Immature natural killer cell (primary cell): ENCODE measurements at regions not wholly inside any gene's neighbourhood (a gene's known extent, or its start where the extent isn't known, plus 50 kb on each side); places are given as distances from the start of the nearest gene placed in this dataset.

Experiments used
- DNase-seq, 3 donors: peaks; one replicate each; pipeline ENCODE4 v3.0.0; 2022; ENCODE audit warnings: mixed read lengths in 1 of 3
- H3K27ac Mint-ChIP-seq, 6 donors: one replicate each; pipeline ENCODE4 v1.8.0; 2020; ENCODE audit warnings: mixed read lengths in 6 of 6, mild to moderate bottlenecking in 5 of 6, inconsistent platforms in 4 of 6, moderate library complexity in 3 of 6
- H3K27me3 Mint-ChIP-seq, 3 donors: one replicate each; pipeline ENCODE4 v1.8.0; 2020 to 2021; ENCODE audit warnings: low read depth in 3 of 3, mild to moderate bottlenecking in 3 of 3, mixed read lengths in 3 of 3, moderate library complexity in 3 of 3, inconsistent platforms in 1 of 3
- H3K36me3 Mint-ChIP-seq, 3 donors: one replicate each; pipeline ENCODE4 v1.8.0; 2020; ENCODE audit warnings: mixed read lengths in 3 of 3, inconsistent platforms in 2 of 3, mild to moderate bottlenecking in 2 of 3
- H3K4me1 Mint-ChIP-seq, 2 donors: one replicate each; pipeline ENCODE4 v1.8.0; 2020; ENCODE audit warnings: inconsistent platforms in 2 of 2, mild to moderate bottlenecking in 2 of 2, mixed read lengths in 2 of 2, moderate library complexity in 1 of 2
- H3K4me3 Mint-ChIP-seq, 5 donors: one replicate each; pipeline ENCODE4 v1.8.0; 2020; ENCODE audit warnings: mild to moderate bottlenecking in 5 of 5, mixed read lengths in 5 of 5, inconsistent platforms in 3 of 5, moderate library complexity in 3 of 5
- H3K9me3 Mint-ChIP-seq, 6 donors: one replicate each; pipeline ENCODE4 v1.8.0; 2020; ENCODE audit warnings: mild to moderate bottlenecking in 6 of 6, mixed read lengths in 6 of 6, inconsistent platforms in 4 of 6, moderate library complexity in 3 of 6

DNA sequence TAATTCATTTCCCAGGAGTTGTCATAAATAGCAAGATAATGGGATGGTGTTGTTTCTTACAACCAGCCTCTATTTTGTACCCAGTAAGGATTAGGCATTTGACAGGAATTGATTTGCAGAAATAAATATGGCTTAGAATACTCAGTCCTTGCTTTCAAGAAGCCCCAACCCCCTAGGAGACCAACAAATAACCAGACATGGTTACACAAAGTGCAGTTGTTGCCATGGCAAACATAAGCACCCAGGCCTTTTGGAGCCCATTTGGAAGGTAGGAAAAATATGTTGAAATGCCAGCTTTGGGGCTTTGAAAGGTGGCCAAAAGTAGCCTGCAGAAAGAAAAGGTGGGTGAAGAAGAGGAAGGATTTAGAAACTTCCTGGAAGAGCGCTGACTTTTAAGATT, 397.5 kb downstream of the CDC14C start:
- H3K36me3 Mint-ChIP-seq, result no peaks in the 10 kb centered on the region
- H3K4me1 Mint-ChIP-seq, result no peaks in the 10 kb centered on the region
- H3K4me3 Mint-ChIP-seq, result no peak overlapping the region
- peaks cover 2 to 35% (median 7%) of the 10 kb centered on the region in 6 donors for H3K9me3 Mint-ChIP-seq
- H3K27ac Mint-ChIP-seq, result no peak overlapping the region
- no peaks in the 10 kb centered on the region for H3K27me3 Mint-ChIP-seq
- DNase-seq, result no peak

DNA sequence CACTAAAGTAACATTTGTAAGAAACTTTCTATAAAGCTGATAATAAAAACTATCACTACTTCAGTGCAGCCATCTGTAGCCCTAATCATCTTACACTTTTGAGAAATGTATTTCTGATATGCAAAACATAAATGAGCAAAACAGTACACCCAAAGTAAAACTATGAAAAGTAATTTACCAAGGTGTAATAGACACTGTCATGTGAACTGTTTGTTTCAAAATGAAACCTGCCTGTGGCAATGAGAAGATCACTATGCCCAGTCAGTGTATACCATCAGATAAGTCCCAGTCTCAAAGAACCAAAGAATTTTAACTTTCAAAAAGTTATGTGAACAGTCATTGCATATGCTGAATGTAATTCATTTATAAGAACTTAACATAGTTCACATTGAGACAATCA, 398.1 kb downstream of the CDC14C start:
- Mint-ChIP-seq H3K4me3 (no peak overlapping the region), H3K4me1 (no peaks in the 10 kb centered on the region), H3K27ac (no peak overlapping the region), H3K27me3 (peaks cover 0 to 1% (median 0%) of the 10 kb centered on the region in 3 donors), H3K36me3 (no peaks in the 10 kb centered on the region), H3K9me3 (peaks cover 0 to 41% (median 7%) of the 10 kb centered on the region in 6 donors)
- DNase-seq, result no peak

DNA sequence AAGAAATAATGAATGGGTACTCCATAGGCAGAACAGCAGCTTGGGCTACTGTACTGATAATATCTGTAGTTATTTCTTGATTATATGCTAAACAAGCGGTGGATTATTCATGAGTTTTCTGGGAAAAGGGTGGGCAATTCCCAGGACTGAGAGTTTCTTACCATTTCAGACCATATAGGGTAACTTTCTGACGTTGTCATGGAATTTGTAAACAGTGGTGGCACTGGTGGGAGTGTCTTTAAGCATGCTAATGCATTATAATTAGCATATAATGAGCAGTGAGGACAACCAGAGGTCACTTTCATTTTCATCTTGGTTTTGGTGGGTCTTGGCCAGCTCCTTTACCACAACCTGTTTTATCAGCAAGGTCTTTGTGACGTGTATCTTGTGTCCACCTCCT, 399.7 kb downstream of the CDC14C start:
- no peaks in the 10 kb centered on the region for H3K36me3 Mint-ChIP-seq

DNA sequence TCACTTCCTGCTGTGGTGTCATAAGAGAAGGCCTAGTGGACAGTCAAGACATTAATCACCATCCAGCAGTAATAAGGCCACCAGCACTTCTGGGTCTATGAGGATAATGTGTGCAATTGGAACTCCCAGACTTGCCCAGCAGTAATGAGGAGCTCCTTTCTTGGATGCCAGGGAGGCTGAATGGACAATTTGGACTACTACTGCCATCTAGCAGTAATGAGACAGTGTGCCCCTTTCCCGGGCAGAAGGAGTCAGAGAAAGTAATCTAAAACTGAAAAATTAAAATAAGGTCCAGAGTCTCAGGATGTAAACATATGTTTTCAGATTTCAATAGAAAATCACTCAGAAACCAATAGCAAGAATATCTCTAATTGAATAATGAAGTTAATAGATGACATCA, 400.4 kb downstream of the CDC14C start:
- H3K9me3 Mint-ChIP-seq, result peaks cover 5 to 47% (median 10%) of the 10 kb centered on the region in 6 donors
- H3K36me3 Mint-ChIP-seq, result no peaks in the 10 kb centered on the region
- H3K27me3 Mint-ChIP-seq, result peaks cover 0 to 2% (median 0%) of the 10 kb centered on the region in 3 donors

More for the DNA sequence above, 399.7 kb downstream of the CDC14C start:
- no peak for DNase-seq
- Mint-ChIP-seq H3K9me3 (peaks cover 5 to 47% (median 10%) of the 10 kb centered on the region in 6 donors), H3K4me1 (no peaks in the 10 kb centered on the region), H3K27ac (no peak overlapping the region), H3K27me3 (peaks cover 0 to 2% (median 0%) of the 10 kb centered on the region in 3 donors), H3K4me3 (no peak overlapping the region)

DNA sequence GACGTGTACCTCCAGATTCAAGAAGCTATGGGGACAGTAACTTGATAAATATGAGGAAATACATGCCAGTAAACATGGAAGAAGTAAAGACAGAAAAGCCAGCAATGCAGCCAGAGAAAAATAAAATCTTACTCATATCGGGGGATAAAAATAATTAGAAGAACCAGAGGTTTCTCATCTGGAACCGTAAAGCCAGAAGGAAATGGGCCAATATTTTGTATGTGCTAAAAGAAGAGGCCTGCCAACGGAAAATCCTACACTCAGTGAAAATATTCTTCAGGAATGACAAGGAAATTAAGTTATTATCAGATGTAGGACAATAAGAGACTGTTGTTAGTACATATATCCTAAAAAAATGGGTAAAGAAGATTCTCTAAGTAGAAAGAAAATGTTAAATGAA, 401.2 kb downstream of the CDC14C start:
- Mint-ChIP-seq H3K36me3 (no peaks in the 10 kb centered on the region), H3K27me3 (peaks cover 0 to 2% (median 0%) of the 10 kb centered on the region in 3 donors), H3K4me3 (no peak overlapping the region), H3K4me1 (no peaks in the 10 kb centered on the region), H3K27ac (no peak overlapping the region), H3K9me3 (peaks cover 5 to 51% (median 10%) of the 10 kb centered on the region in 6 donors)
- no peak for DNase-seq

More for the DNA sequence above, 400.4 kb downstream of the CDC14C start:
- Mint-ChIP-seq H3K4me3 (no peak overlapping the region), H3K4me1 (no peaks in the 10 kb centered on the region), H3K27ac (no peak overlapping the region)
- DNase-seq, result no peak

DNA sequence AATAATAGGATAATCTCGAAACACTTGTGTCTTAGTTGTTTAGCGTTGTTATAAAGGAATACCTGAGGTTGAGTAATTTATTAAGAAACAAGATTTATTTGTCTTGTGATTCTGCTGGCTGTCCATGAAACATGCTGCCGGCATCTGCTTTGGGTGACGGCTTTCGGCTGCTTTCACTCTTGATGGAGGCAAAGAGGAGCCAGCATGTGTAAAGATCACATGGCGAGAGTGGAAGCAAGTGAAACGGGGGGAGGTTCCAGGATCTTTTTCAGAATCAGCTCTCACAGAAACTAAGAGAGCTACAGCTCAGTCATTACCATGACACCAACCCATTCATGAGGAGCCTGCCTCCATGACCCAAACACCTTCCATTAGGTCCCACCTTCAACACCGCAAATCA, 402.8 kb downstream of the CDC14C start:
- Mint-ChIP-seq H3K9me3 (peaks cover 7 to 52% (median 11%) of the 10 kb centered on the region in 6 donors), H3K27me3 (peaks cover 0 to 2% (median 0%) of the 10 kb centered on the region in 3 donors), H3K4me1 (no peaks in the 10 kb centered on the region), H3K36me3 (no peaks in the 10 kb centered on the region), H3K27ac (no peak overlapping the region), H3K4me3 (no peak overlapping the region)
- DNase-seq, result no peak

DNA sequence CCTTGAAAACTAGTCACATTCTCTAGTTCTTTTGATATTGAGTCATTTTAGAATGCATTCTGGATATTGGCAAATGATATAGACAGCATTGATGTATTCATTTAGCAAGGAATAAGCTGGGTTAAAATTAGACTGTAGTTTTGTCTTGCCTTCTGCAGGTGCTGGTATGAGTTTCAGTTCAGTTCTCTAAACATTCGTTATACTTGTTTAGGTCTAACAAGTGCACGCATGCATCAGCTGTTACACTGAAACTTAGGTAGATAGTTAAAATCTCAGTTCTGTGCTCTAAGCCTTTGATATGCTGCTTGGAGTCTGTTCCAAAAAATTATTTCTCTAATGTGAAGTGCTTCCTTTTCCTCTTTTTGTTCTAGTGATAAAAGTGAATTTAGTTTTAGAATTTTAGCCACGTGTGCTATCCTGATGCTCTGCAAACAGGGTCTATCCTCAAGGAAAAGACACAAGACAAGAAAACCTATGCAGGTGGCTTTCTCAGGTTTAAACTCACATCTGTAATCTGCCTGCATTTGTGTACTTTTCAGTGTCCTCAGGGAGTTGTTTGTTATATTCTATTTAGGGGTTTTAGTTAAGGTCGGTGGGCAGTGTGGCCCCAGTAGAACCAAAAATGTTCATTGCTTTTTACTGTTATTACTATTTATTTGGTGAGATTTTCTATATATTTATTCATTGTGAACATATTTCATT, 409.0 kb downstream of the CDC14C start:
- H3K4me1 Mint-ChIP-seq, result no peaks in the 10 kb centered on the region
- no peaks in the 10 kb centered on the region for H3K27me3 Mint-ChIP-seq
- peaks cover 0 to 16% (median 8%) of the 10 kb centered on the region in 6 donors for H3K9me3 Mint-ChIP-seq
- no peak for DNase-seq
- H3K27ac Mint-ChIP-seq, result no peak overlapping the region
- H3K36me3 Mint-ChIP-seq, result peaks cover 0 to 3% (median 0%) of the 10 kb centered on the region in 3 donors
- H3K4me3 Mint-ChIP-seq, result no peak overlapping the region

DNA sequence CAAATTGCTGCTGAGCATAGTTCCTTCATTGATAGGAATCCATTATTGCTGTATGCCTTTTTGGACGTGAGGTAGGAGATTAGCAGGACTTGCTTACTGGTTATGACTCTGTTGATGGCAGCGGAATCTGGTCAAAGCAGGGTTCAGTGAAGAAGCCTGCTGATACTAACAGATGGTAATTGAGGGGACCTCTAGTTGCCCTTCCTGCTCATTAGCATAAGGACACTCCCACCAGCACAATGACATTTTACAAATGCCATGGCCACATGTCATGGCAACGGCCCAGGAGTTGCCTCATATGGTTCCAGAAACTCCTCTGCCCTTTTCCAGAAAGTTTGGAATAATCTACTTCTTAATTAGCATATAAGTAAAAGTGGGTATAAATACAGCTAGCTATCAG, 417.5 kb downstream of the CDC14C start:
- Mint-ChIP-seq H3K9me3 (peaks cover 0 to 37% (median 7%) of the 10 kb centered on the region in 6 donors), H3K27me3 (peaks cover 0 to 1% (median 0%) of the 10 kb centered on the region in 3 donors), H3K4me1 (no peaks in the 10 kb centered on the region)

DNA sequence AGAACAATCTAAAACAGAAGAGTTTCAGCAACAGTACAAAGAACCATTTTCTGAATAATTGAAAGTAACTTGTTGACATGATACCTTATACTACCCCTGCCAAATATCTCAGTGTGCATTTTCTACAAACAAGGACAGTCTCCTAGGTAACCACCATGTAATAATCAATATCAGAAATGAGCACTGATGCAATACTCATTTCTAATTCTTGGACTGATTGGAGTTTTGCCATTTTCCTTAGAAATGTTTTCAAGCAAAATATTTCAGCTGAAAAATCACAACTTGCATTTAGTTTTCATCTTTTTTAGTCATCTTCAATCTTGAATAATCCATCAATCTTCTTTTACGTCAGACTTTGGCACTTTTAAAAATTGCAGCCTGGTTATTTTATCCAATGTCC, 420.2 kb downstream of the CDC14C start:
- Mint-ChIP-seq H3K27me3 (peaks cover 0 to 1% (median 0%) of the 10 kb centered on the region in 3 donors), H3K4me1 (no peaks in the 10 kb centered on the region), H3K27ac (no peak overlapping the region), H3K36me3 (no peaks in the 10 kb centered on the region), H3K9me3 (peaks cover 0 to 29% (median 8%) of the 10 kb centered on the region in 6 donors), H3K4me3 (no peak overlapping the region)
- no peak for DNase-seq

More for the DNA sequence above, 417.5 kb downstream of the CDC14C start:
- Mint-ChIP-seq H3K36me3 (no peaks in the 10 kb centered on the region), H3K4me3 (no peak overlapping the region), H3K27ac (no peak overlapping the region)
- no peak for DNase-seq

DNA sequence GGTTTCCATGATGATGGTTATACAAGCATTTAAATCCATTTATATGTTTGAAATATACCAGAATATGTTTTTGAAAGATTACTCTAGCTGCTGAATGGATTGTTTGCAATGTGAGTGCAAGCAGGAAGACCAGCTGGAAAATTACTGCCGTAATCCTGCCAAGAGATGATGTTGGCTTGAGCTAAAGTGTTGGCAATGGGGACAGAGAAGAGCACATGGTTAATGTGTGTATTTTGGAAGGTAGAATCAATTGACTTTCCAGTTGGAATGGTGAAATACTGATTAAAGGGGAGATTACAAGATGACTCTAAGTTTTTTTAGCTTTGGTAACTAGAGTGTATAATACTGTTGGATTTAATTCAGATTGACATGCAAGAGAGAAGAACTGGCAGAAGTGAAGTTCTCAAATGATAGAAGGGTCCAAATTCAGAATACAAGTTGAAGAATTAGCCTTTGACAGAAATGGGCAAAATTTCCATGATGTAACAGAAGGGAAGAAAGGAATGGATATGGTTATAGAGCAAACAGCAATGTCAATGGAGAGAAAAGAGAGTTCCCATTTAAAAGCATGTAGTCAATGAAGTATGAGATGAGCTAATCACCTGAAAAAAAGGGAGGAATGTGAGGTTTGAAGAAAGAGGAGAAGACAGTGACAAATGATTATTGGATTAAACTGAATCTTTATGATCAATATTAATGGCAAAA, 422.0 kb downstream of the CDC14C start:
- peaks cover 0 to 31% (median 9%) of the 10 kb centered on the region in 6 donors for H3K9me3 Mint-ChIP-seq
- no peak for DNase-seq
- H3K4me1 Mint-ChIP-seq, result no peaks in the 10 kb centered on the region
- H3K27me3 Mint-ChIP-seq, result peaks cover 0 to 1% (median 0%) of the 10 kb centered on the region in 3 donors
- no peak overlapping the region for H3K4me3 Mint-ChIP-seq
- H3K27ac Mint-ChIP-seq, result no peak overlapping the region
- H3K36me3 Mint-ChIP-seq, result no peaks in the 10 kb centered on the region

DNA sequence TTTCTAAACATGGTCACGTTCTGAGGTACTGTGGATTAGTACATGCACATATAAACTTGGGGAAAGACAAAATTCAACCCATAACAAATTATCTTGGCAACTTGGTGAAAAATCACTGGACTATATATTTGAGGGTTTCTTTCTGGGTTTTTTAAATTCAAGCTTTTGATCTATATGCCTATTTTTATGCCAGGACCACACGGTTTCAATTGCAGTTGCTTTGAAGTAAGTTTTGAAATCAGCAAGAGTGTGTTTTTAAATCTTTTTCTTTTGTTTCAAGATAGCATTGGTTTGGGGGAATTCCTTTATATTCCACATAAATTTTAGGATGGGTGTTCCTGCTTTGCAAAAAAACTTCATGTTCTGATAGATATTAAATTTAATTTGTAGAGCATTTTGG, 406.4 kb upstream of the VWC2 start:
- no peak overlapping the region for H3K4me3 Mint-ChIP-seq
- no peak for DNase-seq
- H3K4me1 Mint-ChIP-seq, result no peaks in the 10 kb centered on the region
- no peaks in the 10 kb centered on the region for H3K27me3 Mint-ChIP-seq
- H3K36me3 Mint-ChIP-seq, result no peaks in the 10 kb centered on the region
- H3K9me3 Mint-ChIP-seq, result peaks cover 6 to 51% (median 18%) of the 10 kb centered on the region in 6 donors
- H3K27ac Mint-ChIP-seq, result no peak overlapping the region

DNA sequence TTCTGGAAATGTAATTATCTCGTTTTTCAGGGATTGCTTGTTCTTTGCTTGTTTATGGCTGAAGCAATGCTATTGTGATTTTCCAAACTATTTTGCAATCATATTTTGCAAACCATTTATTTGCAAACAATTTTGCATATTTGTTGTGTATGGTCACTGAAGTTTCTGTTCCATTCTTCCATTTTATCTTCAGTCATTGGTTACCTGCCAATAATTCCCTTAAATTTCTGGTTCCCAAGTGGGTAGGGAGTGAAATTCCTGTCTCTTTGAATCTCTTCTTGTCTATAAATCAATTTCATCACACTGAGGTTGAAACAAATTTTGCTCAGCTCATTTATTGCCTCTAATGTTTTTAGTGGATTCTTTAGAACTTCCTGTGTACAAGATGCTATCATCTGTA, 401.7 kb upstream of the VWC2 start:
- DNase-seq, result no peak
- no peak overlapping the region for H3K4me3 Mint-ChIP-seq
- no peak overlapping the region for H3K27ac Mint-ChIP-seq

DNA sequence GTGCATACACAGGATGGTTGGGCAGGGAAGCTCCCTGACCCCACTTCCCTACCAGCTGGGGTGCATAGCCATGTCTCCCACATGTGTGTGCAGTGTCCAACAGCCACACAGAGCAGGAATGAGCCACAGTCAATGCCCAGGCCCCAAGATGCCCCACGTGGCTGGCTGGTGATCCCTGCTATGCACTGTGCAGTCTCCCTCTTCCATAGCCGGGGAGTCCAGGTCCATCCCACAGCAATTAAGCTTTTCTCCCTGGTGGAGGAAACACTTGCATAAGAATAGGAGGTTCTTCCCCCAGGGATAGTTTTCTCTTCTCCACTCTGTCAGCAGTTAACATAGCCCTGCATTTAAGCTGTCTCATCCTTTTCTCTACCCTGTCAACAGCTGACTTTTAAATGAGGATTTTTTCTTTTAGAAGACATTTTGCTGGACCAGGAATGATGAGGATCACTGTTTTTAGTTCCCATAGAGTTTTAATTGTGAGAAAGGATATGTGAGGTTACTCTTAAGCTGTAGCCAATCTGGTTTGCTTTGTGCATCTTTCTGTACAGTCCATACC, 396.5 kb upstream of the VWC2 start:
- Mint-ChIP-seq H3K4me3 (no peak overlapping the region), H3K4me1 (no peaks in the 10 kb centered on the region), H3K36me3 (no peaks in the 10 kb centered on the region), H3K27me3 (peaks cover 0 to 2% (median 0%) of the 10 kb centered on the region in 3 donors), H3K9me3 (peaks cover 6 to 70% (median 37%) of the 10 kb centered on the region in 6 donors), H3K27ac (no peak overlapping the region)
- no peak for DNase-seq

More for the DNA sequence above, 401.7 kb upstream of the VWC2 start:
- Mint-ChIP-seq H3K4me1 (no peaks in the 10 kb centered on the region), H3K27me3 (peaks cover 0 to 2% (median 0%) of the 10 kb centered on the region in 3 donors), H3K36me3 (no peaks in the 10 kb centered on the region), H3K9me3 (peaks cover 6 to 58% (median 20%) of the 10 kb centered on the region in 6 donors)

DNA sequence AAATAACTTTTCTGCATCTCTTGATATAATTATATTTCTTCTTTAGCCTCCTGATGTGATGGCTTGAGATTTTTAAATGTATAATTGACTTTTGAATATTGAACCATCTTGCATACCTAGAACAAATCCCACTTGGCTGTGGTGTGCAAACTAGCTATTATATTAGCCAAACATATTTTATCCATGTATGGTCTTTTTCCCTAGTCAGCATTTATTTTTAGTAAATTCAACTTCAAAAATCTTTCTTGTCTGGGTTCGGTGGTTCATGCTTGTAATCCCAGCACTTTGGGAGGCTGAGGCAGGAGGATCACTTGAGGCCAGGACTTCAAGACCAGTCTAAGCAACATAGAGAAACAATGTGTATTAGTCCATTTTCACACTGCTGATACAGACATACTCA, 386.6 kb upstream of the VWC2 start:
- H3K27ac Mint-ChIP-seq, result no peak overlapping the region
- H3K36me3 Mint-ChIP-seq, result peaks cover 0 to 8% (median 0%) of the 10 kb centered on the region in 3 donors
- no peaks in the 10 kb centered on the region for H3K4me1 Mint-ChIP-seq
- H3K4me3 Mint-ChIP-seq, result no peak overlapping the region
- peaks cover 0 to 2% (median 0%) of the 10 kb centered on the region in 3 donors for H3K27me3 Mint-ChIP-seq
- peaks cover 3 to 53% (median 21%) of the 10 kb centered on the region in 6 donors for H3K9me3 Mint-ChIP-seq
- no peak for DNase-seq
